NCI-H2171 (cell line): ENCODE measurements at regions not wholly inside any gene's neighbourhood (a gene's known extent, or its start where the extent isn't known, plus 50 kb on each side); places are given as distances from the start of the nearest gene placed in this dataset.
A peak's percentile ranks its signal among the peaks of the same experiment; 100 is the strongest.
"Not testable (repeated sequence)": the region's sequence is repeated elsewhere in the genome, so short reads cannot be mapped to it uniquely, and the experiment has no call there.

Experiments used
- DNase-seq: peaks from one replicate; lab custom pipeline; 2025; lab: John Stamatoyannopoulos, UW

DNA sequence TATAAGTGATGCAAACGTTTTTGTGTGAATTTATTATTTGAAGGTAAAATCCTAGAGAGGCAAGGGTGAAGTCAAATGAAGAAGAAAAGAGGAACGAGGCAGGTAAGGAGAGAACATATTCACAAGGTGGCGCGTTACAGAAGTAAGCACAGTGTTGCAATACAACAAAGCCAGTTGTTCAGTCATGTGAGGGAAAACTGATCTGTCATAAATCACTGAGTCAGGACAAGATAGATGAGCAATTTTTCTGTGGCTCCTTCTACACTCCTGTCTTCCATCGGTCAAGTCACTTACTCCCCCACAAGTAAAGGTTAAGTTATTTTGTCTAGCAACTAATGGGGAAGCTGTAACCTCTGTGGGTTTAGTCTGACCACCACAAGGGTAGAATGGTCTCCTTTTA is 203.0 kb upstream of the GK2 start:
- DNase-seq: no peak

DNA sequence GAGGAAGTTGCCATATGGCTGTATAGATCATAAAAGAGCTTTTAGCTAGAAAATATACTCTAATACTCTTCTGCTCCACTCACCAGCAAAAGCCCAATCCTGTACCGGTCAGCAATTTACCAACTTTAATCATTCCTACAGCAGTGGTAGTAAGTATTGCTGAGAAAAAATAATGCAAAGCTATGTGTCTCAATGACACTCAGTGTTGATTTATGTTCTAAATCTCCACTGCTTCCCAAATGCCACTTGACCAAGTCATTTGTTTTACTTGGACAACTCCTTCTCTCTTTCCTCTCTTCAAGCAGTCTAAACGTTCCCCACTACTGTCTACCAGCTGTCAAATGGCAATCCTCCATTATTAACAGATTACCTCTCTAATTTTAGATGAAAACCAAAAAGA is 201.8 kb upstream of the GK2 start:
- no peak for DNase-seq

DNA sequence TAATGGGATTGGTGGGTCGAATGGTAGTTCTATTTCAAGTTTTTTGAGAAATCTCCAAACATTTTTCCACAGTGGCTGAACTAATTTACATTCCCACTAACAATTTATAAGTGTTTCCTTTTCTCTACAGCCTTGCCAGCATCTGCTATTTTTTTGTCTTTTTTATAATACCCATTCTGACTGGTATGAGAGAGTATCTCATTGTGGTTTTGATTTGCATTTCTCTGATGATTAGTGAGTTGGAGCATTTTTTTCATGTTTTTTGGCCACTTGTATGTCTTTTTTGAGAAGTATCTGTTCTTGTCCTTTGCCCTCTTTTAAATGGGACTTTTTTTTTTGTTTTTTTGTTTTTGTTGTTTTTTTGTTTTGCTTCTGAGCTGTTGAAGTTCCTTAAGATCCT is 200.0 kb upstream of the GK2 start:
- DNase-seq: no peak

DNA sequence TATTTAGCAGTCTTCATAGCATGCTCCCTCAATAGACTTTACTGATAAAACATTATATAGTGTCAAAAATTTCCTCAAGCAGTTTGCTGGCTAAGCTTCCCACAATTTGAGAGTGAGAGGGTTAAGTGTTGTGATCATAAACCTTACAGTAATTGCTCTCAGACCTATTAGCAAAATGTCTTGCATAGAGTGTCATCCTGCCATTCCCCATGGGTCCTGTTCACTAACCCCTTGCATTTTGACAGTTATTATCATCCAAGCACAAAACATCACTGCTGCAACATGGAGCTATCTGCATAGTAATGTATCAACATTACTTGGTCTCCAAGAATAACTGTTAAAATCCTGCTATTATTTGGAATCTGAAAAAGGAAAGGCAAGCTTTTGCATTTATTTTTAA is 196.1 kb upstream of the GK2 start:
- no peak for DNase-seq

DNA sequence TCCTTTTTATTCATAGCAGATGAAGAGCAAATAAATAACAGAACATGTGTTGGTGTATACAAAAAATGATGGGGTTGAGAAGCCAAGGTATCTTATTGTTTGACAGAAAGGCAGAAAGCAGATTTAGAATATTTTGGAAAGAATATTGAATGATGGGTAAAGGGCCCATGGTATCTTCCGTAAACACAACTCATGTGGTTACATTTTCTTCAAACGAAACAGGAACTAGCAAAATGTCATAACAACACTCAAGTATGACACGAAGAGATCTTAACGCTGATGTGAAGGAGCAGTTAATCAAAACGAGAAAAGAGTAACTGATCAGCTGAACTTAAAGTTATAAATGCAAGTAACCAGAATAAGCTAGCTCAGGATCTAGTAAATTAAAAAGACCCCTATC is 195.7 kb upstream of the GK2 start:
- no peak for DNase-seq

DNA sequence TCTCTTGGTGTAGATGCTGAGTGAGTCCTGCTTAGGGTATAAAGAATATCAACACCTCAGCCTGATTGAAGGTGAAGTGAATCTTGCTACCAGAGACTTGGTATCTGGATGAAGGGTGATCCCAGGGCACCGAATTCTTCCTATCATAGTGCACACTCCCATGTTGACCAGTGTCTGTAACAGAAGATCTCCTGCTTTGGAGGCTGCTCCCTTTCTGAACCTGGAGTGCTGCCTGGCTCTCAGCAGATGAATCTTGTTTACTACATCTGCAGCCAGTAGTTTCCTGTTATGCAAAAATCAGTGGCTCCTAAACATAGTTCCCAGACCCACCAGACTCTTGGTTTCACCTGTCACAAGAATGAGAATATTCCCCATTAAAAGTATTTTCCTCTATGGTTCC is 191.7 kb upstream of the GK2 start:
- DNase-seq: no peak

DNA sequence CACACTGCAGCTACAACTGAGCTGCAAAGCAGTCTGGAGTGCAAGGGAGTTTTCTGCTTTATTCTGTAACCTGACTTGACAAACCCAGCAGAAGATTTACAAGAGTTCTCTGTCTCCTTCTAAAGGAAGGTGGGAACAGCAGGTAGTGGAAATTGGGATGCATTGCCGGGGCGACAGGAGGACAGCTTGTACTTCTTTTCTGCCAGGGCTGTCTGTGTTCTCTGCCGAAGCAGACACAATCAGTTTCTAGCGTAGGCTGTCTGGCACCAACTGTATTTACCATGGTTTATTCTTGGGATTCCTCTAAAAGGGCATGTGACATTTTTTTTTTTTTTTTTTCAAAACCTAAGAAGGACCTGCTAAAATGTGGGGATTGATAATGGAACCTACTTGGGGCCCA is 190.8 kb upstream of the GK2 start:
- DNase-seq: no peak

DNA sequence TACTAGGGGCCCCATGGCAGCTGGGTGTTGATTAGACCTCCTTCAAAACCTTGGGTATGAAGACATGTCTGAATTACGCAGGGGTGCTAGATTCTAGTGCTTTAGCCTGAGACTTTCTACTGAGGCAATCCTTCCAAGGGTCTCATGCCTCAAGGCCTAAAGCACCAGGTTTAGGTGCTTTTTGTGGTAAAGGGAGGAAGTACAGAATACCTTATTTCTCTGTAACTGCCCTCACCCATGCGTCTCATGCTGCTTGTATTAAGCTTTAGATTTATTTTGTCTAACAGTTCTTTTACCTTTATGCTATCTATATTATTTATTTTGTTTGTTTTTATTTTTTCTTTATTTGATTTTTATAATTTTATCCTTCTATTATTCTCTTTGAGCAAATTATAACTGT is 190.2 kb upstream of the GK2 start:
- DNase-seq: no peak

DNA sequence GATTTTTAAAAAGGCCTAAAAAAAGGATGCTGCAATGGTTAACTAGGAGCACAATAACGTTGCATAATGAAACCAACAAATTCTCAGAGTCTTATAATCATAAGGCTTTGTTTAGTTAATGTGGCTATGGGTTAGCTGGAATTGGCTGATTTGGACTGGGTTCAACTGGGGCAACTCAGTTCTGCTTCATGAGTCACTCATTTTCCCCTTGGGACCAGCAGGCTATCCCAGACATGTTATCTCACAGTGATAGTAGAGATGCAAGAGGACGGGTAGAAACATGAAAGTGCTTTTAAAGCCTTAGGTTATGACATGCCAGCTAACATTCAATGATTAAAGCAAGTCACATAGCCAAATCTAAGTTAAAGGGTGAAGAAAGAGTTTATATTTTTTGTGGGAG is 189.2 kb upstream of the GK2 start:
- DNase-seq: peak; percentile 2

DNA sequence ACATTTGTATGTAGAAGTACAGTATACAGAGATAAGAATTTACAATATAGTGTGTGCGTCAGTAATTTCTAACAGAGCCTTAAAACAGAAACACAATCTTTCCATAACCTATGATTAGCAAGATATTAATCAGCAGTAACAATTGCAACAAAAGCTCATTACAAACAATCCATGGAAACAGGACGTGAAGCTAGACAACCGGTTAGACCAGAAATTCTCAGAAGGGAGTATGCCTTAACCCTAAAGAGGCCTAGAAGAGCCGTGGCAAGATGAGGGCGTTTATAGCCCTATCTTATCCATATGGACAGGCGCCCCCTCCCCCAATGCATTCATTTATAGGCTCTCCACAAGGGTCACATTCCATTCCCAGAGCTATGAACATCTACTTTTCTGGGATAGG is 184.2 kb upstream of the GK2 start:
- not testable (repeated sequence) for DNase-seq

DNA sequence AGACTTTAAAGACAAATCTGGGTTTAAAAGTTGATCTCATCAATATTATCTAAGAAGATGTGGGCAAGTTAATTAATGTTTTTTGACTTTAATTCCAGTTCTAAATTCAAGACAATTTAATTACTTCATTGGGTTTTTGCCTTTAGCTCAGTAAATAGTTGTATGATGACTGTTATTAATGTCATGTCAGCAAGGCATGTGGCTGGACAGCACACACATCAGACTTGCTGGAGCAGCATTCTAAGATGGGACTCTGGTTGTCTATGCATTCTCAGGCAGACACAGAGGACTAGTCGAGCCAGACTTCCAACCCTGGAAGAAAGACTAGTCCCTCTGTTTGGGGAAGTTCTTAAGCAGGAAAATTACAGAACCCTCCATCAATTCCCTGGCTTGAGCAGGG is 180.7 kb upstream of the GK2 start:
- no peak for DNase-seq

DNA sequence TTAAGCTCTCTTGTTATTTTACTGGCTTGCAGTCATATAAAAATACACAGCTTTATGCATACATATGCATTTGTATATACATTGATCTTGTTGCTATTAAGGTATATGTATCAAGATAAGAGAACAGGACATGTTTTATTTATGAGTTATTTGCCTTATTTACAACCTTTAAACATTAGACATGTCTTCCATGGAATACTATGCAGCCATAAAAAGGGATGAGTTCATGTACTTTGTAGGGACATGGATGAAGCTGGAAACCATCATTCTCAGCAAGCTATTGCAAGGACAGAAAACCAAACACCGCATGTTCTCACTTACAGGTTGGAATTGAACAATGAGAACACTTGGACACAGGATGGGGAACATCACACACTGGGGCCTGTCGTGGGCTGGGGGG is 179.2 kb upstream of the GK2 start:
- not testable (repeated sequence) for DNase-seq

DNA sequence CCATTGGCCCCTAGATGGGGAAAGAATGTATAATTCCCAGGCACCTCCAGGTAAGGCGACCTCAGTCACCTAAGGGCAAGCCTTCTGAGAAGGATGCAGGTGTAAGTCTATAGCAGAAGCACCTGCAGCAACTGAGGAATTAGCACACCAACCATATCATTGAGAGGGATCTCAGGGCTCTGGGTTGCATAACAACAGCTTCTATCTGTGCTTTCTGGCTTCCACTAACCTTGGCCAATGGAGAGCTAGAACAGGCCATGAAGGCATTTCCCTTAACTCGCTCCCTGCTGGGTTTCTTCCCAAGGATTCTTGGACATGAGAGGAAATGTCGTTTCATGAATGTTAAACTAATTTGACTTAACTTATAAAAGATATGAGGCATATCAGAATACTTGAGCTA is 177.8 kb upstream of the GK2 start:
- DNase-seq: no peak

DNA sequence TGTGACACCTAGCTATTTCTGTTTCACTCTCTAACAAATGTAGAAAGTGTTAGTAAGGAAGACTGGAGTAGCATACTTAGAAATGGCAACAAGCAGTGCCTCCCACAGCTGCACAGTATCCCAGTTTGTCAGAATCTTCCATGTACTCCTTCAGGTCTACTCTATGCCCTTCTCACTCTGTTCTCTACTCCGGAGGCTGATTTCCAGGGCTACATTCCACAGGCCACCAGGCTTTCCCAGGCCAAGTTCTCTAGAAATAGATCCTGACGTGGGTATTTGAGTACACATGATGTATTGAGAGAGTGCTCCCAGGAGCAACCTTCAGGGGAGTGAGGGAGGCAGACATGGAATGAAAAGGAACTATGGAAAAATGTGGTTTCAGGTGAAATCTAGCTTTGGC is 177.3 kb upstream of the GK2 start:
- no peak for DNase-seq

DNA sequence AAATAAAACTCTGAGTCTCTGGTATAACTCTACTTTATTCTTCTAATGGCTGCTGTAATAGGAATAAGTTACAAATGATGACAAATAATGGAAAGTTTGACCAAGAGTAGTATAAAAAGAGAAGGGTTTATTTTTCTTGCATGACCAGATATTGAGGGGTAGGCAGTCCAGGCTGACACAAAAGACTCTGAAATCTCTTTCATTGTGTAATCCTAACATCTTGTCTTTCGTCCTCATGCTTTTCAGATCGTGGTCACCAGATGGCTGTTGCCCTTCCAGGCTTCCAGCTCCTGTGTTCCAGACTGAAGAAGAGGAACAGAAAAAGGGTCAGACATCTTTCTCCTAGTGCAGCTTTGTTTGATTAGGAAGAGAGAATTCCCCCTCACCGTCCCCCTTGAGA is 176.9 kb upstream of the GK2 start:
- no peak for DNase-seq

DNA sequence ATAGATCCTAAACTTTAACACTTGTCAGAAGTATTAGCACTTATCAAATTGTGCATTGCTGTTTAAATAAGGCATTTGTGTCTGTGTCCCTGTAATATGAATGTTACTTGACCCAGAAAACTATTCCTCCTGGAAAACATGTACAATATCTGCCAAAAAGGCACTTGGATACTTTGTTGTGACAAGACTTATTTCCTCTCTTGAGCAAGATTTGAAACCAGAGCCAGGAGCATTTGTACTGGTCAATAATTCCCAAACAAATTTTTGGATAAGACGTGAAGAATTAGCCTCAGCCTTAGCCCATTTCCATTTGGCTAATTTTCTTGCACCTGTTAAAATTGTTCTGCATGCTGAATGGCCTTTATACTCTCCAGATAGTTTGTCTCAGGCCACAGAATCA is 176.3 kb upstream of the GK2 start:
- DNase-seq: no peak

DNA sequence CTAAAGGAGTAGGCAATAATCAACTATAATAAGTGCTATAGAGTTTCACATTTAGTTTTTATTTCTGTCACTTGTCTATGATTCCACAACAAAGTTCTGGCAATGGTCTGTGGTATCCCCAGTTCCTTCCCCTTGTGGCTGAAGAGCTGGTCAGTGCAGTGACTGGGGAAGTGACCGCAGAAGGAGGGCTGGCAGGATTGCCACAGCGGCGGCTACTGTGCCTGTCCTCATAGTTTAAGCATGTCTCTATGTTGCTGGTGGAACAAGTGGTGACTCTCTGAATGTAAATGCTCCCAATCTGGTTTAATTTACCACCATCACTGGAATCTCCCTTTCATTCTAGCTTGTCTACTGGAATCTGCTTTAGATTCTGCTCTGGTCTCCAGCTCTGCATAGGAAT is 170.6 kb upstream of the GK2 start:
- no peak for DNase-seq

DNA sequence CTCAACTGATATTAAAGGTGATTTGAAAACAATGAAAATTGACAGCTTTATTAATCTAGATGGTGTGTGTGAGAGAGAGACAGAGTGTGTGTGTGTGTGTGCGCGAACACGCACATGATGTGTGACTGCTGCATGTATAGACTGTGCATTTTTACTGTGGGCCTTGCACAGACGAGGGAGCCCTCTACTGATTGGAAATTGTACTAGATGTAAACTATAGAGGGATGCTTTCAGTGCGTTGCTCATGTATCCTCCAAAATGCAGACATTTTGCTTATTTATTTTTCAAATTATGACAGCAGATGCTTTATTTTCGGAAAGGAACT is 168.4 kb upstream of the GK2 start:
- peak; percentile 13 for DNase-seq

DNA sequence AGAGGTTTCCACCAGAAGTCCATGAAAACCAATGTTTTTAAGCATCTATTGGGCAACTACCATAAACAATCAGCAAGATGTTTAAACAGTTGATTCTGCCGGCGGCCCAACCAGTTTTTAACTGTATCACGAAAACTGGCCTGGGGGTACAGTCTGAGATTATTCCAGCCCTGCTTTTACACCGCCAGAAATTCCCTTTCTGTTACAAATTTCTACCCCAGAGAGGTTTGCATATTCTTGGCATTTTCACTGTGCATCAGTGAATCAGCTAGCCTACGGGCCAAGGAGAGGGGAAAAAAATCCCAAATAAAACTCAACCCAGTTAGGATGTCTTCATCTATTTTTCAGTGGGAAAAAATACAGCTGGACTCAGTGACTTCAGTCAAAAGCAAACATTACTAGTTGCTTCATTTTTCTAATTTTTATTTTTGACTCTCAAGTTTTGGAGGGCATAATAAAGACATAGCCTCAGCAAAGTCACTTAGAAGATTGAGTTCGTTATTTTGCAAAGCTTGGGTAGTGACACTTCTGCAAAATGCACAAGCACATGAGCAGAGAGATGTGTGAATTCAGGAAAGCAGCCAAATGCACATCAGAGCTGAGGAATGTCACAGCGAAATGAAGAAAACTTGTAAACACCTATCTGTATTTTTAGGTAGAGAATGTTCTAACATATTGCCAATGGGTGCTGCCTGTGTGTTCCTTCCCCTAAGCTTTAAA is 167.8 kb upstream of the GK2 start:
- no peak for DNase-seq

DNA sequence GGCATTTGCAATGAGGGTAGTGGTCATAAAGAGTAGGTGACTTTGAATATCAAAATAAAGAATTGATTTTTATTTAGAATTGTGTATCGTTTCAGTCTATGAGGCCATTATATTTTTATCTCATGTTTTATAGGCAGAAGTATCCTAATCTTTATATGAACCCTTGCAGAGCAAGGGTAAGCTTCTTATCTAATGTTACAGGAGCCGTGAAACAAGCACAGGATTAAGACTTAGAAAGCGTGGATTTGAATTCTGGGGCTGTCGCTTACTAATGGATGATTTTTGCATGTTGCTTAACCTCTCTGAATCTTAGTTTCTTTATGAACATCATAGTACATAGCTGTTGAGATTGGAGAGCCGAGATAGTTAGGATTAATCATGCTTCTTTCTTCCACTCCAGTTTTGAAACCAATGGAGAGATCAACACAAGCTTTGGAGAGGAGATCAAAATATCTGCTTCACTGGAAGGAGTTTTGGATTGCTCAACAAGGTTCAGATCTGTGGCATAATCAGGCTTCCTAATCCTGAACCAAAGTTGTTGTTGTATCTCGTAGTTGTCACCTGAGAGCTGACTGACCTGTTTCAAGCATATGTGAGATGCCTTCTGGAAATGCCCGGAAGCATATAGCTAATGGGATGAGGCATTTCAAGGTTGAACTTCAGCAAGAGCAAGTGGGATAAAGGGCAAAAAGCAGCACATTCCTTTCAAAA is 166.9 kb upstream of the GK2 start:
- no peak for DNase-seq

DNA sequence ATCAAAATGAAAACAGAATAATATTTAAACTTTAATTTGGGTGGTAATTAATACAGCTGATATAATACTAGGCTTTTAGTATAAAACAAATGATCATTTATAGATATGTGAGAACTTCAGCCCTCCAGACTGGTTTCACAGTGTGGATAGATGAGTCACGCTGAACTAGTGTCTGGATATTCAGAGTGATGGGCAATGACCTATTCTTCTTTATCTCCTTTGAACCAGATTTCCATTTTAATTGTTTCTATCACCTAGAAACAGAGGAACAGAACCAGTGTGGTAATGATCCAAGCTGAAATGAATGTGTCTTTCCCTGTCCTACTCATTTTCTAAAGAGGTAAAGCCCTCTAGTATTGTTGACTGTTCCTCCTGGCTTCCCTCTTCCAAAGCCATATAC is 155.2 kb upstream of the GK2 start:
- DNase-seq: no peak

DNA sequence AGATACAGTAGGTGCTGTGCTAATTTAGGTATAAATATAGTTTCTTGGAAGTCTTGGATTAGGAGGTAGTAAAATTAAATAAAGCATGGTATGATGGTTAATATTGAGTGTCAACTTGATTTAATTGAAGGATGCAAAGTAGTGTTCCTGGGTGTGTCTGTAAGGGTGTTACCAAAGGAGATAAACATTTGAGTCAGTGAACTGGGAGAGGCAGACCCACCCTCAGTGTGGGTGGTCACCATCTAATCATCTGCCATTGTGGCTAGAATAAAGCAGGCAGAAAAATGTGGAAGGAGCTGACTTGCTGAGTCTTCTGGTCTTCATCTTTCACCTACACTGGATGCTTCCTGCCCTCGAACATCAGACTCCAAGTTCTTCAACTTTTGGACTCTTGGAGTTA is 153.7 kb upstream of the GK2 start:
- no peak for DNase-seq

DNA sequence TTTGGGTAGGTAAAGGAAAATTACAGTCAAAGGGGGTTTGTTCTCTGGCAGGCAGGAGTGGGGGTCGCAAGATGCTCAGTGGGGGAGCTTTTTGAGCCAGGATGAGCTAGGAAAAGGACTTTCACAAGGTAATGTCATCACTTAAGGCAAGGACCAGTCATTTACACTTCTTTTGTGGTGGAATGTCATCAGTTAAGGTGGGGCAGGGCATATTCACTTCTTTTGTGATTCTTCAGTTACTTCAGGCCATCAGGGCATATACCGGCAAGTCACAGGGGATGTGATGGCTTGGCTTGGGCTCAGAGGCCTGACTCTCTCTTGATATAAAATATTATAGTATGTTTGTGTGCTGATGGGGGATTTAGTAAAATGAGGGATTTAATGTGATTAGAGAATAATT is 151.4 kb upstream of the GK2 start:
- DNase-seq: not testable (repeated sequence)

DNA sequence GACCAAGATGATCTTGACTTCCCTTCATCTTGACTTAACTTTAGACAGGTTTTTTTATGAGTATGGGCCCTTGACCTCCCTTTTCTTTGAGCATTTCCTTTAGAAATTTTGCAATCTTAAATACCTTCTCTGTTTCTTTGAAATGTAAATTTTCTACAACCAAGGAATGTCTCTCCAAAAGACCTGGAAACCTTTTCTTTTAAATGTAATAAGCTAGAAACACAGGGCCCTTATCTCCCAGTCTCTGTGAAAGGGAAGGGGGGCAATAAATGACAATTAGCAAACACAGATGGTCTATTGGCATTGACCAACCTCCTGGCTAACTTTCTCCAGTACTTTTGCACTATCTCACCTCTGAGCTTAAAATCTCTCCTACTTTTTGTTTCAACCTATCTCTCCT is 144.3 kb upstream of the GK2 start:
- DNase-seq: no peak
